ENCODE measurements at regions not wholly inside any gene's neighbourhood (a gene's known extent, or its start where the extent isn't known, plus 50 kb on each side); places are given as distances from the start of the nearest gene placed in this dataset.
A peak's percentile ranks its signal among the peaks of the same experiment; 100 is the strongest.

GRCh38 chr15:85296615-85297402 lies 83.6 kb upstream of the AKAP13 start (continued):
- TF ChIP-seq IKZF2 (IDR thresholded peaks at IDR 0.05) (peak in 1 of 2 experiments; percentile 18; a peak in 2 of 4 replicates), CBFB (IDR thresholded peaks at IDR 0.05; ENCODE audit: low read depth) (no peak), NKRF (conservative IDR thresholded peaks at IDR 0.05) (no peak), LARP7 (IDR thresholded peaks at IDR 0.05) (no peak), ZNF622 (IDR thresholded peaks at IDR 0.05) (no peak), MYB (IDR thresholded peaks at IDR 0.05; ENCODE audit: borderline replicate concordance, low read depth, low read length) (no peak), E4F1 (IDR thresholded peaks at IDR 0.05; ENCODE audit: borderline replicate concordance, partially characterized antibody) (no peak), SMAD5 (IDR thresholded peaks at IDR 0.05; ENCODE audit: low read depth) (no peak), MXI1 (IDR thresholded peaks at IDR 0.05; ENCODE audit: low read depth, low read length) (0 out of 2 replicates have a peak, but pooled peaks have one; percentile 1), ZBTB4 (CRISPR knock-in tag; IDR thresholded peaks at IDR 0.05) (no peak), TCF12 (IDR thresholded peaks at IDR 0.05; ENCODE audit: low read depth, low read length) (no peak)

All from GM12878 (cell line).